NCI-H128 (cell line): ENCODE measurements at regions not wholly inside any gene's neighbourhood (a gene's known extent, or its start where the extent isn't known, plus 50 kb on each side); places are given as distances from the start of the nearest gene placed in this dataset.
"Not testable (repeated sequence)": the region's sequence is repeated elsewhere in the genome, so short reads cannot be mapped to it uniquely, and the experiment has no call there.

ENCODE experiments used
- DNase-seq: peaks from one replicate; lab custom pipeline; 2025; ENCODE audit not compliant: unreplicated experiment; lab: John Stamatoyannopoulos, UW

DNA sequence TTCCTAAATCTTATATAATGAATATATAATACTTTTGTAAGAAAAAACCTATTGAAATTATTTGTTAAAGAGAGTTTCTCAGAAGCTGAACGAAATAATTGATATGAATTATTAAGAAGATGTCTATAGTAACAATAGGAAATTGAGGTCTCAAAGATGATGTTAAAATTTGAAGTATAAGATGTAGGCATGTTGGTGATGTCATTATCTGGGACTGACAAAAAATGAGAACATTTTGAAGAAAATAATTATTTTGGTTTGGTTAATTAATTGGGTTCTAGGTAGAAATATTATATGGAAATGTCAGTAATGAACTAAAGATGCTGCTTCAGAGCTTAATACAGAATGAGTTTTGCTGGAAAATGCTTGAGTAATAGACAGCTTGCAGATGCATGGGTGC, 501.4 kb upstream of the ST8SIA4 start:
- DNase-seq, result no peak

DNA sequence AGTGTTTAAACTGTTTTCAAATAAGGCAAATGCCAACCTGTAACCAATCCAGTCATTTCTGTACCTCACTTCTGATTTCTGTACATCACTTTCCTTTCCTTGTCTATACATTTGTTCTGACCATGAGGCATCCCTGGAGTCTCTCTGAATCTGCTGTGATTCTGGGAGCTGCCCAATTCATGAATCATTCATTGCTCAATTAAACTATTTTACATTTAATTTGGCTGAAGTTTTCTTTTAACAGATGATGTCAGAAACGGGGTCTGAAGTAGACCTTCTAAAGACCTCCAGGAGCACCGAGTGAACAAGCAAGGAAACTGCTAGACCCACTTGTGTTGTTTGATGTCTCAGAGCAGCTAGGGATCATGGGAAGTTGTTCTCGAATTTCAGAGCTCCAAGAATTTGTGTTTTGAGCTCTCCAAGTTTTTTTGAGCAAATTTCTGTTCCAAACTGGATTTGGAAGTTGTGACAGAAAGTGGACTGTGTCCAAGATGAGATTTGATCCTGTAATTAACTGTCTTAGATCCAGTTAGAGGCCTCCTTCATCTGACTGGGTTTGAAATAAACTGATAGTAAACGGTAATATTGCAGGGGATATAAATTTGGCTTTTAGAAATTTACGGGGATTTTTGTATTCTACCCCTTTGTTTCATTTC, 490.8 kb upstream of the ST8SIA4 start:
- no peak for DNase-seq

DNA sequence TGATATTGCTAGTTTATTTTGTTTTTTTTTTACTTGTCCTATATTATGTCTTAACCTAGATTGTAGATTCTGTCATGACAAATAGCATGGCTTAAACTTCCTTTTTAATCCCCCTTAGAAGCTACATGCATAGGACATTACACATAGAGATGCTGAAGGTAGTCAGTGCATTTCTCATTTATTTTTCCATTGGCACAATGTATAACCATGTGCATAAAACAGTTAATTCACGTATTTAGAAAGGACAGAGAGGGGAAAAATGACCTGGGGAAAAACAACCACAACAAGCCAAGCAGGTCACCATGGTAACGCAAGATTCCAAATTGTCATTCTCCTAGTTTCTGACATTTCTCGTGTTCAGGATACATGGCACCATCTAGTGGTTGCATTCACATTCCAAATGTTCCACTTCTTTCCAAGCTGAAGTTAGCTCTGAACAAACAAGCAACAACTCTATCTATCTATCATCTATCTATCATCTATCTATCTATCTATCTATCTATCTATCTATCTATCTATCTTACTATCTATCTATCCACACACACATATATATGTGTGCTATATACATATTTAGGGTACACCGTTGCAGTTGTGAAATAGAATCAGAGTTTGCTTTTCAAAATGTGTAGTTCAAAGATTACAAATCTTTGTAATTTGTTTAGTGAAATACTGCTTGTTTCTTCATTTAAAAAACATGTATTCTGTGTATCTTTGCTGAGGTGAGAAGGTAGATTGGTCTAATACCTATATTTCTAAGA, 487.2 kb upstream of the ST8SIA4 start:
- peak; percentile 1 for DNase-seq

DNA sequence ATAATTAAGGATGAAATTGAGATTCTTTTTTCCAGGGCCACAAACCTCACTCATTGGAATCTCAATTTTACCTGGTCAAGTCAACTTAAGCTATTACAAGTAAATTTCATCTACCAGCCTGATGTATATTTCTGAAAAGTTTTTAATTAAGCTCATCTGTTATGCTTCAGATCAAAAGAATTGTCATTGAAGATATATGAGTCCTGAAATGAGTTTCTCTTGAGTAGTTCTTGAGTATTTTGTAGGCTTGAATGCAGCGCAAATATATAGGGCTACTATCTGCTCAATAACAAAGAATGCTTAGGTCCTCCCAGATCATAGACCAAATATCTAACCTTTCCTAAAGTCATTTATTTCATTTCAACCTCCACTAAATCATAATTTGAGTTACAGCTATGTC, 482.2 kb upstream of the ST8SIA4 start:
- no peak for DNase-seq

DNA sequence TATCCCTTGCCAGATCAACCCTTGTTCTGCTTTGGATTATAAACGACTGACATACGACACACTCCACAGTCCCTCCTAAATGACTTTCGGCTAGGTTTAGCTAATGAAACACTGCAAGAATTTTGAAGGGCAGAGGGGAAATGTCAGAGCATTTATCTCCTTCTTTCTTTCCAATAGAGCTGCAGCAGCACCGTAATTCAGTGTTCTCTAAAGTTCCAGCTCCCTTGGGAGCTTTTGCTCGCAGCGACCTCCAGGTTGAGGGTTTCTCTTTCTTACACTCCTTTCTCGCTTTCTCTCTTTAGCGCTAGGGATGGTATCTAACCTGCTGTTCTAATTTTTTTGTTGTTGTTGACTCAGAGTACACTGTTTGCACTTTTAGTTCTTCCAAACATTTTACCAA, 467.1 kb upstream of the ST8SIA4 start:
- DNase-seq, result no peak

DNA sequence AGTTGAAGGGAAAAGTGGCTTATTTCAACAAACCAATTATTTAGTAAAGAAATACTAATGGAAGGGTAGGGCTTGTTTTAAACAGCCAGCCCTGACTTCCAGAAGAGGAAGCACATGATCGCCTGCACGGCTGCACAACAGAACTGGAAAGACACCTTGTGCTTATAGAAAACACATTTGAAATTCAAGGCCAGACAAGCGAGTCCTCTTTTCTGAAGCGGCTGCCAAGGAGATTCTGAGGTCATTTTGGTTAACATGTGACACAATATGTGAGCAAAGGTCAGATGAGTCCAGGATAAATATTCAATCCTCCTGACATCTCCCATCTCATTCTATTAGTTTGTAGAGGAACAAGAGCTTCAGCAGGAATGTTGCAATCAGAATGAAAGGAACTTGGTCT, 461.4 kb upstream of the ST8SIA4 start:
- no peak for DNase-seq

DNA sequence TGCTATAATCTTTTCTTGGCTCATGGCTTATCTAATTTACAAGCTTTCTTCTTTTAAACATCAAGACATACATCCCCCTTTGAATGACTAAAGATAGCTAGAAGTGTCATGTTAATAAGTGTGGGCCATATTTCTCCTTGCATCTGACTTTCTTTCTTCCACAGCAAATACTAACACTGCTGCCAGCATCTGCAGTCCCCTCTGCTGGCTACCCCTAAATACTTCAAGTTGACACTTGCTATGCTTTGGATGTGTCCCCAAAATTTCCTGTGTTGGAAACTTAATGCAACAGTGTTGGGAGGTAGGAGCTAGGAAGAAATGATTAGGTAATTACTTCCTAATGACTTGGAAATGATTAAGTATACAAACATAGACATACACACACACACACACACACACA, 459.0 kb upstream of the ST8SIA4 start:
- DNase-seq, result no peak

DNA sequence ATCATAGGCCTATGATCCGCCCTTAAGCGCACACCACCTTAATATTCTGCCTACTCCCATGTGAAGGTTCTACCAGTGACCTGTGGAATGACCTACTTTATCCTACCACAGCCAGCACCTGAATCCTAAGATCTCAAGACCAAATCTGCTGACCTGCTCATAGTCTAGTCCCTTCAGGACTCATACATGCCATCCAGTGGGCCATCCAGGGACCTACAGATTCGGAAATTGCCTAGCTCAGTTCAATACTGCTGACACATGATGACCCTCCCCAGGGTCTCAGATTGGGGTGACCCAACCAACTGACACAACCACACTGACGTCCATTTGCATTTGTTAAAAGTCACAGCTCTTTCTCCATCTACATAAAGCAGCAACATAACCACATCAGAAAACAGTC, 443.8 kb upstream of the ST8SIA4 start:
- DNase-seq, result no peak

DNA sequence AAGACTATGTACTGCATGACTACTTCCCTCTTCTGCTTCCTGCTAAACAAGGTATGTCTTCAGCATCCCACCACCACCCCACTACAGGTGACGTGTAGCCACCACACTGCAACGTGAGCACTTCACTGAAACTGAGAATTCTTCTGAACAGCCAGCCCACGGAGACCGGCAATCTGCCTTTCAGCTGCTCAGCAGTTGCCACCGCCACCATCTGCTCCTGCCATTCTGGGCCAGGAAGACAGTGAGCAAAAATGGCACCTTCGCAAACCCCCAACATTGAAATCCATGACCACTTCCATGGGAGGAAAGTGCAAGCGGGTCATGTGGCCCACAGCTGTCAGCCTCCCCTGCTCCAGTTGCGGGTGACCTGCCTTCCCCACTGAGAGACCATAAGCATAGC, 443.4 kb upstream of the ST8SIA4 start:
- no peak for DNase-seq

DNA sequence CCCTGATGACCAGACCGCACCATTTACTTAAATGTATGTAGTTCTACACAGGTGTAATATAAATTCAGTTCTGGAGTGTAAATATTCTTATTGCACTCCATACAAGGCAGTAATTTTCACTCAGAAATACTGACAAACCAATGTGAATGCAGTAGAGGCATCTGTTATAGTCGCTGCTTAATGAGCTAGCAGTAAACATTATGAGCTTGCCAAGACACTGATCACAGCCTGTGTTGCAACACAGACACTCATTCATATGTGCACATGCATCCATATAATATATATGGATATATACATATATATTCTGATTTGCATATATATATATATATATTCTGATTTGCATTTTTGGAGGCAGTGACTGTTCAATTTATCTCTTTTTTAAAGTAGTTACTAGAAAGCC, 435.1 kb upstream of the ST8SIA4 start:
- DNase-seq, result no peak

DNA sequence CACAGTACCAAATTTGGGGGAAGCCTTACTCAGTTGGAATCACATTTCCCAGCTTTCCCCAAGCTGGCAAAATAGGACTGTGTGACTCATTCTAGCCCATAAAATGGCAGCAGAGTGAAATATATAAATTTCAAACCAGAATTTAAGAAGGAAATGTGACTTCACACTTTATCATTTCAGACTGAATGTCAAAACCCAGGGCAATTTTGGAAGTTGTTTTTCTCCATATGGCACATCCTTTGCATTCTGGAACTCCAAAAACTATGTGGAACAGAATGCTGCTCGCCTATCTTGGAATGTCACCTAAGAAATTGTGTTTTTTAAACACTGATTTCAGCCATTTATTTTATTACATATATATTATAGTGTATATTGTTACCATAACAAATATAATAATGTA, 424.7 kb upstream of the ST8SIA4 start:
- DNase-seq, result no peak

DNA sequence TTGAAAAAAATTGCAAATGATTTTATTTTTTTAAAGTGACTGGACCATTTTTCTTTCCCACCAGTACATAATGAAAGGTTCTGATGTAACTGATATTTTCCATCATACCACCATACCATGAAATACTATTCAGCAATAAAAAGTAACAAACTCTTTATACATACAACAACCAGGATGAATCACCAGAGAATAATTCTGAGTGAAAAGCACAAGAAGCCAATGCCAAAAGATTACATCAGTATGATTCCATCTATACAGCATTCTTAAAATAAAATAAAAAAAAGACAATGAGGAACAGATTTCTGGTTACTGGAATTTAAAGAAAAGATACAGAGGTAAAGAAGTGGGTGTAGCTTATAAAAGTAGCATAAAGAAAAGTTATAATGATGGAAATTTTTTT, 423.7 kb upstream of the ST8SIA4 start:
- no peak for DNase-seq

DNA sequence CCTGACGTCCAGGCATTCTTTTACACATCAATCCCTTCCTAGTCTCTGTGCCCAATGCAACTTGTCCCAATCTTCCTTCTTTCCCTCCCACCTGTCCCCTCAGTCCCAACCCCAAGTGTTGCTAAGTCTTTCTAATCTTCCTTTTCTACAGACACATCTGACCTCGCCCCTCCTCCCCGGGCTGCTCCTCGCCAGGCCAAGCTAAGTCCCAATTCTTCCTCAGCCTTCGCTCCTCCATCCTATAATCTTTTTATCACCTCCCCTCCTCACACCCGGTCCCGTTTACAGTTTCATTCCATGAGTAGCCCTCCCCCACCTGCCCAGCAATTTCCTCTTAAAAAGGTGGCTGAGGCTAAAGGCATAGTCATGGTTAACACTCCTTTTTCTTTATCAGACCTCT, 413.3 kb upstream of the ST8SIA4 start:
- not testable (repeated sequence) for DNase-seq

DNA sequence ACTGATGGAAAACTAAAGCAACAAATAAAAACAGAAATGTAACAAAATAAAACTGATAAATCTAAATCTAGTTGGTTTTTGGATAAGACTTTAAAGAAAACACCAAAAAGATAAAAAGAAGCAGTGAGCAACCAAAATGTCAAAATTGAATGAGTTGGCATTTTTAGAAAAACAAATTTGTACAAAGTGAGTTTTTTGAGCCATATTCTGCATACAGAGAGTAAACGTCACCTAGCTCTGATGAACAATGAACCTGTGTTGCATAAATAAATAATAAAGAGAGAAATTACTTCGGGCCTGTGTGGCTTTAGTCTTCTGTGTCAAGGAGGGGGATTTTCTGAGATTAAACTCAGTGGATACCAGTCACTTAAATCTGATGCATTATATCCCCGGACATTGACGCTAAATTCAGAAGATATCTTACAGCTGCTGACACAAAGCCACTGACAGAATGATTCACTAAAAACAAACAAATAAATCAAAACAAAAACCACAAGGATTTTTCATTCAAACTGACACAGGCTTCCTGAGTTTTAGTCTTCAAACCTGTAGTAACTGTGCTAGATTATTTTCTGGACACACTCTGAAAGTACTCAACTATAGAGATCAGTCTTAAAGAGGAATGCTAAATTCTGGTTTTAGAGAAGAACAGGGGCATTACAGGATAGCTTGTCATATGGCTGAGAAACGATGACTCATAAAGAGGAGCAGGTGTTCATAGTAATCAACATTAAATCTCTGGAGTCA, 403.5 kb upstream of the ST8SIA4 start:
- no peak for DNase-seq

DNA sequence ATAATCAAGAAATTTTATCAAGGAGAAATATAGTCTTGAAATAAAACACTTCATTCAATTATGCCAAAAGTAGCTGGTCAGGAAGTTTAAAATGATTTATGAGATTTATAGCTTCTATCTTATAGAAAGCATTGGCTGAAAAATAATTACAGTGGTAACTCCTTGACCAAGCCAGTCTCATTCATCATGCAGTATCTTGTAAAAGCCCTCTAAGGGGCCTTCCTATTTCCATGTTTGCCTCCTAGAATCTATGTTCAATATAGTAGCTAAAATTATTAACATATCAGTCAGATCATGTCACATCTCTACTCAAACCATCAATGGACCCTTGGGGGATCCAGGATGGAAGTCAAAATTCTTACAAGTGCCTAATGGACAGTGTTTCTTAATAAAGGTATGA, 393.4 kb upstream of the ST8SIA4 start:
- DNase-seq, result no peak

DNA sequence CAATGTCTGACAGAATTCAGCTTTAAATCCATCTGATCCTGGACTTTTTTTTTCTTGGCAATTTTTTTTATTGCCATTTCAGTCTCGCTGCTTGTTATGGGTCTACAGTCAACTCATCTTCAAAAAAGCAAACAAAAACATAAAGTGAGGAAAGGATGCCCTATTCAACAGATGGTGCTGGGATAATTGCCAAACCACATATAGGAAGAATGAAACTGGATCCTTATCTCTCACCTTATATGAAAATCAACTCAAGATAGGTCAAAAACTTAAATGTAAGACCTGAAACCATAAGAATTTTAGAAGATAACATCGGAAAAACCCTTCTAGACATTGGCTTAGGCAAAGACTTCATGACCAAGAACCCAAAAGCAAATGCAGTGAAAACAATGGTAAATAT, 389.1 kb upstream of the ST8SIA4 start:
- no peak for DNase-seq

DNA sequence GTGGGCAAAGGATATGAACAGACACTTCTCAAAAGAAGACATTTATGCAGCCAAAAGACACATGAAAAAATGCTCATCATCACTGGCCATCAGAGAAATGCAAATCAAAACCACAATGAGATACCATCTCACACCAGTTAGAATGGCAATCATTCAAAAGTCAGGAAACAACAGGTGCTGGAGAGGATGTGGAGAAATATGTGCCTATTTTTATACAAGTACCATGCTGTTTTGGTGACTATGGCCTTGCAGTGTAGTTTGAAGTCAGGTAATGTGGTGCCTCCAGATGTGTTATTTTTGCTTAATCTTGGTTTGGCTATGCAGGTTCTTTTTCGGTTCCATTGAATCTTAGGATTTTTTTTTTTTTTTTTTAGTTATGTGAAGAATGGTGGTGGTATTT, 387.7 kb upstream of the ST8SIA4 start:
- not testable (repeated sequence) for DNase-seq

DNA sequence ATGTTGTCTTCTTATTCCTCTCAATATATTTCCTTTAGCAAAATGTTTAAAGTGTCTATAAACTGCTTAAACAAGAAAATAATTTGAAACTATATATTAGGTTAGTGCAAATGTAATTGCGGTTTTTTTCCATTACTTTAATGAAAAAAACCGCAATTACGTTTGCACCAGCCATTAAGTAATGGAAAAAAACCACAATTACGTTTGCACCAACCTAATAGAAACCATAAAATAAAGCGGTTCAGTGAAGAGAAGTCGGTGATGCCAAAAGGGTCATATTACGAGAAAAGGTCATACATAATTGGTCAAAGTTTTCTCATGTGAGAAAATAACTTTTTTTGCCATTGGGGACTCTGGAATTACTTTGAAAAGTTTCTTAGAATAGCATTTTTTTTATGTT, 385.6 kb upstream of the ST8SIA4 start:
- no peak for DNase-seq

DNA sequence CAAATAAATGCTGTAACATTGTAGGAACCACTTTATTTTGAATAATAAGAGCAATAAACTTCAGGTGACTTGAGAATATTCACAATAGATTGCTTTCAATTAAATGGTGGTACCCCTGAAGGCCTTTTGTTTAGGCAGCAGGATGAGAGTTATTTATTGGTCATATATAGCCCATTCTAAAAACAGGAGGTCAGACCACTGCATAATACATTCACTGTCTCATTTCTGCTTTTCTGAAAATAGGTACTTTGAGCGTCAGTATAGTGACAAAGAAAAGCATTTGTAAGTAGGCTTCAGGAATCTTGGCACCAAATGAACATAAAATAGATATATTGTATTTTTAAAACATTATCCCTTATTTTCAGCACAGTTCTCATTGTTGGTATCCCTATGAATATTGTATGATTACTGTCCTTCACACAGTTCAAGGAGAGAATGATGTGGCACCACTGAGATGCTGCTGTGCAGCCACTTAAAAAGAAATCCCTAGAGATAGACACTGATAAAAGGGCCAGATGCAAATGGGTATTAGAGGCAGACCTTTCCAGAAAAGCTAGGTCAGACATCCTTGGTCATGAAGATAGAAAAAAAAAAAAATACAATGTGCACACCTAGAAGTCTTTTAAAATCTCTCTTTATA, 381.8 kb upstream of the ST8SIA4 start:
- DNase-seq, result no peak

DNA sequence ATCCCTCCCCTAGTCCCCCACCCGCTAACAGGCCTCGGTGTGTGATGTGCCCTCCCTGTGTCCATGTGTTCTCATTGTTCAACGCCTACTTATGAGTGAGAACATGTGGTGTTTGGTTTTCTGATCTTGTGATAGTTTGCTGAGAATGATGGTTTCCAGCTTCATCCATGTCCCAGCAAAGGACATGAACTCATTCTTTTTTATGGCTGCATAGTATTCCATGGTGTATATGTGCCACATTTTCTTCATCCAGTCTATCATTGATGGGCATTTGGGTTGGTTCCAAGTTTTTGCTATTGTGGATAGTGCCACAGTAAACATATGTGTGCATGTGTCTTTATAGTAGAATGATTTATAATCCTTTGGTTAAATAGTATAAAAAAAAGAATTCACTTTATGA, 380.9 kb upstream of the ST8SIA4 start:
- DNase-seq, result not testable (repeated sequence)

DNA sequence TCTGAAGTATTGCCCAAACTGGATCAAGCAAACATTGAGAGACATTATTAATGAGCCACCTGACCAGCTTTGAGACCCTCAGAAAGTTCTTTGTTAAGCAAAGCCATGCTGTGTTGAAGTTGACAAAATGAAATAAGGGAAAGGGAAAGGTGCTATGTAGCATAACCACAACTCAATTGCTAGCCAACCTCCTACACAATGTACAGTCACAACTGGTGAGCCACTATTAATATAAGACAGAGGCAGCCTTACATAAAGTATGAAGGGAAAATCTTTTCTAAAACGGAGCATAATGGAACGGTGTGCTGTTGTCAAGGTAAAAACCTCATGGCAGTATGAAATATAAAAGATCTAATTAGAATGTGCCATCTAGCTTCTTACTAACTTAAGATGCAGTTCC, 375.8 kb upstream of the ST8SIA4 start:
- DNase-seq, result no peak
